GM23338 (cell line): ENCODE measurements at regions not wholly inside any gene's neighbourhood (a gene's known extent, or its start where the extent isn't known, plus 50 kb on each side); places are given as distances from the start of the nearest gene placed in this dataset.

ENCODE experiments used
- ATAC-seq: fragments of 200-7000 bp; cut with Tn5 transposase; 3 replicates; pipeline ENCODE4 v1.9.1; 2020
- DNase-seq: peaks from one replicate; pipeline ENCODE4 v3.0.0-alpha.2; 2015; ENCODE audit warnings: low spot score
- H2AFZ ChIP-seq: fragments of 200-600 bp; sonication (generic); 2 replicates; pipeline ENCODE4 v1.8.0; 2016; ENCODE audit warnings: antibody characterized with exemption, mild to moderate bottlenecking, moderate library complexity
- H3F3A ChIP-seq: fragments of 200-600 bp; sonication (generic); replicated peaks from 2 replicates; pipeline ENCODE4 v1.8.0; 2017; ENCODE audit warnings: antibody characterized with exemption, mixed run types, low read depth
- H3K27ac ChIP-seq: fragments of 200-600 bp; sonication (generic); 2 replicates; pipeline ENCODE4 v1.6.1; 2016; ENCODE audit warnings: low read depth
- H3K27me3 ChIP-seq: fragments of 200-600 bp; sonication (generic); 2 replicates; pipeline ENCODE4 v1.8.0; 2016; ENCODE audit warnings: mild to moderate bottlenecking, mixed run types, moderate library complexity; ENCODE audit not compliant: insufficient read depth
- H3K36me3 ChIP-seq: fragments of 200-600 bp; sonication (generic); 2 replicates; pipeline ENCODE4 v1.8.0; 2016; ENCODE audit warnings: mild to moderate bottlenecking; ENCODE audit not compliant: insufficient read depth
- H3K4me1 ChIP-seq: fragments of 200-600 bp; sonication (generic); 2 replicates; pipeline ENCODE4 v1.8.0; 2016; ENCODE audit warnings: mild to moderate bottlenecking, moderate library complexity; ENCODE audit not compliant: insufficient read depth
- H3K4me2 ChIP-seq: fragments of 200-600 bp; sonication (generic); 2 replicates; pipeline ENCODE4 v1.7.1; 2017; ENCODE audit warnings: mixed run types
- H3K4me3 ChIP-seq: fragments of 200-600 bp; sonication (generic); 2 replicates; pipeline ENCODE4 v1.6.1; 2016; ENCODE audit warnings: mixed run types
- H3K79me2 ChIP-seq: fragments of 200-600 bp; sonication (generic); replicated peaks from 2 replicates; pipeline ENCODE4 v1.8.0; 2017; ENCODE audit warnings: mild to moderate bottlenecking; ENCODE audit not compliant: insufficient read depth
- H3K9me2 ChIP-seq: fragments of 200-600 bp; sonication (generic); 2 replicates; pipeline ENCODE4 v1.8.0; 2017; ENCODE audit not compliant: insufficient read depth
- H4K20me1 ChIP-seq: fragments of 200-600 bp; sonication (generic); replicated peaks from 2 replicates; pipeline ENCODE4 v1.8.0; 2017; ENCODE audit warnings: mild to moderate bottlenecking; ENCODE audit not compliant: insufficient read depth
- H3K27ac Mint-ChIP-seq: 2 replicates; pipeline ENCODE4 v1.8.0; 2020; ENCODE audit warnings: inconsistent platforms, mild to moderate bottlenecking, moderate library complexity, mixed read lengths
- H3K27me3 Mint-ChIP-seq: 3 replicates; pipeline ENCODE4 v1.8.0; 2022; ENCODE audit warnings: low read depth, mild to moderate bottlenecking, moderate library complexity, mixed read lengths, inconsistent platforms; ENCODE audit not compliant: insufficient read depth, poor library complexity
- H3K36me3 Mint-ChIP-seq: 3 replicates; pipeline ENCODE4 v1.8.0; 2021; ENCODE audit warnings: low read depth, mild to moderate bottlenecking, inconsistent platforms, moderate library complexity, mixed read lengths
- H3K4me1 Mint-ChIP-seq: 3 replicates; pipeline ENCODE4 v1.8.0; 2020; ENCODE audit warnings: mild to moderate bottlenecking, inconsistent platforms, mixed read lengths
- H3K4me3 Mint-ChIP-seq: 3 replicates; pipeline ENCODE4 v1.8.0; 2021; ENCODE audit warnings: moderate library complexity, mild to moderate bottlenecking, inconsistent platforms, mixed read lengths
- H3K9me3 Mint-ChIP-seq: 3 replicates; pipeline ENCODE4 v1.8.0; 2020; ENCODE audit warnings: moderate library complexity, mild to moderate bottlenecking, inconsistent platforms, mixed read lengths
- CREB1 ChIP-seq: fragments of 250-450 bp; sonication (Bioruptor Pico); IDR thresholded peaks from 2 replicates; pipeline ENCODE4 v1.5.0; 2020; ENCODE audit warnings: low read depth, mild to moderate bottlenecking, moderate library complexity
- CTCF ChIP-seq, 2 experiments: fragments of 200-600 bp in 1 of 2; sonication (generic) in 1 of 2; conservative IDR thresholded peaks; 2 replicates each; pipeline versions ENCODE4 v1.5.1 to v1.6.1; 2016 to 2017; ENCODE audit warnings: antibody characterized with exemption in 2 of 2, low read depth in 2 of 2, mild to moderate bottlenecking in 2 of 2, moderate library complexity in 1 of 2
- ETS1 ChIP-seq: IDR thresholded peaks from 2 replicates; pipeline ENCODE4 v1.6.1; 2016; ENCODE audit warnings: antibody characterized with exemption
- EZH2 ChIP-seq: fragments of 200-600 bp; sonication (generic); IDR thresholded peaks from one replicate; pipeline ENCODE4 v1.8.0; 2017; ENCODE audit warnings: antibody characterized with exemption, mild to moderate bottlenecking, low read depth; ENCODE audit not compliant: unreplicated experiment
- EZH2phosphoT487 ChIP-seq: fragments of 200-600 bp; sonication (generic); IDR thresholded peaks from one replicate; pipeline ENCODE4 v1.8.1; 2018; ENCODE audit warnings: antibody characterized with exemption; ENCODE audit not compliant: unreplicated experiment
- NANOG ChIP-seq: IDR thresholded peaks from 2 replicates; pipeline ENCODE4 v1.6.1; 2016; ENCODE audit warnings: antibody characterized with exemption, borderline replicate concordance
- POLR2AphosphoS5 ChIP-seq: IDR thresholded peaks from 2 replicates; pipeline ENCODE4 v1.6.1; 2016; ENCODE audit warnings: antibody characterized with exemption, low read depth
- REST ChIP-seq: IDR thresholded peaks from one replicate; pipeline ENCODE4 v1.6.1; 2018; ENCODE audit warnings: antibody characterized with exemption; ENCODE audit not compliant: unreplicated experiment
- STAT1 ChIP-seq: IDR thresholded peaks from one replicate; pipeline ENCODE4 v1.6.1; 2016; ENCODE audit warnings: antibody characterized with exemption; ENCODE audit not compliant: unreplicated experiment
- ZNF114 ChIP-seq: fragments of 250-450 bp; sonication (Bioruptor Pico); IDR thresholded peaks from 2 replicates; pipeline ENCODE4 v1.5.0; 2020; ENCODE audit warnings: mild to moderate bottlenecking, moderate library complexity
- ZNF331 ChIP-seq: fragments of 250-450 bp; sonication (Bioruptor Pico); IDR thresholded peaks from 2 replicates; pipeline ENCODE4 v1.5.0; 2020; ENCODE audit warnings: low read depth, mild to moderate bottlenecking, moderate library complexity
- ZNF462 ChIP-seq: fragments of 250-450 bp; sonication (Bioruptor Pico); IDR thresholded peaks from 2 replicates; pipeline ENCODE4 v1.5.0; 2020; ENCODE audit warnings: mild to moderate bottlenecking, moderate library complexity

GRCh38 chr10:131832056-131832685, 68.6 kb upstream of the PPP2R2D start:
- no peak overlapping the region for H3K4me3 Mint-ChIP-seq
- TF ChIP-seq ZNF462 (CRISPR knock-in tag), result no peak
- TF ChIP-seq EZH2, result no peak
- no peak for TF ChIP-seq STAT1
- no peak for TF ChIP-seq NANOG
- no peak for TF ChIP-seq CREB1
- no peak for TF ChIP-seq ZNF331 (CRISPR knock-in tag)
- no peak for TF ChIP-seq ETS1
- TF ChIP-seq ZNF114, result no peak
- no peak for TF ChIP-seq EZH2phosphoT487
- no peak for TF ChIP-seq POLR2AphosphoS5
- no peak for TF ChIP-seq REST
- no peak for TF ChIP-seq CTCF (conservative IDR thresholded peaks at IDR 0.05; ENCODE audit: low read depth in 2 of 2)
- Histone ChIP-seq H3K27ac (no peak overlapping the region), H3K4me2 (no peak overlapping the region), H3K36me3 (no peaks in the 10 kb centered on the region), H3K79me2 (no peaks in the 10 kb centered on the region), H3K9me2 (no peaks in the 10 kb centered on the region), H3F3A (no peaks in the 10 kb centered on the region), H4K20me1 (no peaks in the 10 kb centered on the region), H3K4me1 (peaks cover 16% of the 10 kb centered on the region; the same call in 1 of the 2 replicates), H3K27me3 (no peaks in the 10 kb centered on the region), H2AFZ (no peak overlapping the region), H3K4me3 (no peak overlapping the region)
- ATAC-seq (no peak), DNase-seq (no peak)
- 0 out of 3 replicates have a peak, but pooled peaks cover 3% of the 10 kb centered on the region for H3K9me3 Mint-ChIP-seq
- H3K4me1 Mint-ChIP-seq, result peaks cover 4% of the 10 kb centered on the region
- H3K36me3 Mint-ChIP-seq, result no peaks in the 10 kb centered on the region; the same call in 2 of the 3 replicates
- H3K27me3 Mint-ChIP-seq, result peaks cover 18% of the 10 kb centered on the region
- no peak overlapping the region for H3K27ac Mint-ChIP-seq
